ENCODE measurements at regions not wholly inside any gene's neighbourhood (a gene's known extent, or its start where the extent isn't known, plus 50 kb on each side); places are given as distances from the start of the nearest gene placed in this dataset.

DNA sequence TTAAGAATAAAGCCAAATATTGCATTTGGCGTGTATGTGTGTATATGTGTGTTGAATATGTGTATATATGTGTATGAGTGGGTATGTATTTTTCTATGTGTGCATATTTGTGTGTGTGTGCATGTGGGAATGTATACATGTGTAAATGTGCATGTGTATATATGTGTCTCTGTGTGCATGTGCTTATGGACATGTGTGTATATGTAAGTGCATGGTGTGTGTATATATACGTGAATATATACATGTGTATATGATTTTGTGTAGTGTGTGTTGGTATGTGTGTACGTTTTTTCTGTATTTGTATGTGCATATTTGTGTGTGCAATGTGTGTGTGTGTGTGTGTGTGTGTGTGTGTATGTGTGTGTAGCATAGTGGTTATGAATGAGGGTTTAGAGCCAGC lies 1021.0 kb downstream of the AACS start:
- no peaks in the 10 kb centered on the region for H3K9me3 ChIP-seq
- no peak overlapping the region for H3K27ac ChIP-seq (replicated peaks in 1 of 4)
- H3K36me3 ChIP-seq: no peaks in the 10 kb centered on the region
- no peak overlapping the region for H3K4me3 ChIP-seq
- TF ChIP-seq POLR2AphosphoS5 (IDR thresholded peaks at IDR 0.05): no peak
- no peak for TF ChIP-seq EP300 (IDR thresholded peaks at IDR 0.05)
- no peak for TF ChIP-seq POLR2A (IDR thresholded peaks at IDR 0.05; ENCODE audit: low read depth)
- TF ChIP-seq, protein P1, sequence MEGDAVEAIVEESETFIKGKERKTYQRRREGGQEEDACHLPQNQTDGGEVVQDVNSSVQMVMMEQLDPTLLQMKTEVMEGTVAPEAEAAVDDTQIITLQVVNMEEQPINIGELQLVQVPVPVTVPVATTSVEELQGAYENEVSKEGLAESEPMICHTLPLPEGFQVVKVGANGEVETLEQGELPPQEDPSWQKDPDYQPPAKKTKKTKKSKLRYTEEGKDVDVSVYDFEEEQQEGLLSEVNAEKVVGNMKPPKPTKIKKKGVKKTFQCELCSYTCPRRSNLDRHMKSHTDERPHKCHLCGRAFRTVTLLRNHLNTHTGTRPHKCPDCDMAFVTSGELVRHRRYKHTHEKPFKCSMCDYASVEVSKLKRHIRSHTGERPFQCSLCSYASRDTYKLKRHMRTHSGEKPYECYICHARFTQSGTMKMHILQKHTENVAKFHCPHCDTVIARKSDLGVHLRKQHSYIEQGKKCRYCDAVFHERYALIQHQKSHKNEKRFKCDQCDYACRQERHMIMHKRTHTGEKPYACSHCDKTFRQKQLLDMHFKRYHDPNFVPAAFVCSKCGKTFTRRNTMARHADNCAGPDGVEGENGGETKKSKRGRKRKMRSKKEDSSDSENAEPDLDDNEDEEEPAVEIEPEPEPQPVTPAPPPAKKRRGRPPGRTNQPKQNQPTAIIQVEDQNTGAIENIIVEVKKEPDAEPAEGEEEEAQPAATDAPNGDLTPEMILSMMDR (IDR thresholded peaks at IDR 0.05): no peak
- H3K27me3 ChIP-seq: peaks cover 0 to 3% (median 0%) of the 10 kb centered on the region in 4 donors
- WGBS: 69% methylated on average over 3 of the region's 3 CpGs
- intact Hi-C loops (cut with DNase I): no loop called here
- no peaks in the 10 kb centered on the region for H3K4me1 ChIP-seq
- no peak for DNase-seq (ENCODE audit: extremely low spot score)

DNA sequence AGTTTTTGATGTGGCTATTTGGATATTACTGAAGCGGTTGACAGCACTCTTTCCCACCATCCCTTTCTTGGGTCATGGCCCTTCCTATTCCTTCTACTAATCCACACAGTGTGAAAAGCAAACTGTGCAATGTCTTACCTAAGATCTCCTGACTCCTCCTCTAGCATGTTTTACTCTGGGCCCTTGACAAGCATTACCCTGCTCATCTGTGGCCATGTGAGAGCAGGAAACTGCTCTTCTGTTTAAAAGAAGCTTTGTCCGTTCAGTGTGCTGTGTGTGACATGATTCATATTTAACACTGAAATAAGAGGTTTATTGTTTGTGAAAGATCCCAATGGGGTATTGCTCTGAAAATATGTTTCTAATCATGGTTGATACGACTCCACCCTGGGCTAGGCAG lies 1022.5 kb downstream of the AACS start:
- no peaks in the 10 kb centered on the region for H3K4me1 ChIP-seq
- intact Hi-C loops (cut with DNase I): no loop called here
- H3K9me3 ChIP-seq: no peaks in the 10 kb centered on the region
- 67% methylated on average over 3 of the region's 3 CpGs for whole genome bisulfite sequencing
- no peak overlapping the region for H3K27ac ChIP-seq (replicated peaks in 1 of 4)
- DNase-seq (ENCODE audit: extremely low spot score): peak; percentile 57
- H3K27me3 ChIP-seq: peaks cover 0 to 5% (median 0%) of the 10 kb centered on the region in 4 donors
- no peaks in the 10 kb centered on the region for H3K36me3 ChIP-seq
- no peak overlapping the region for H3K4me3 ChIP-seq
- TF ChIP-seq, protein P1 (IDR thresholded peaks at IDR 0.05): no peak
- no peak for TF ChIP-seq EP300 (IDR thresholded peaks at IDR 0.05)
- no peak for TF ChIP-seq POLR2AphosphoS5 (IDR thresholded peaks at IDR 0.05)
- no peak for TF ChIP-seq POLR2A (IDR thresholded peaks at IDR 0.05; ENCODE audit: low read depth)

DNA sequence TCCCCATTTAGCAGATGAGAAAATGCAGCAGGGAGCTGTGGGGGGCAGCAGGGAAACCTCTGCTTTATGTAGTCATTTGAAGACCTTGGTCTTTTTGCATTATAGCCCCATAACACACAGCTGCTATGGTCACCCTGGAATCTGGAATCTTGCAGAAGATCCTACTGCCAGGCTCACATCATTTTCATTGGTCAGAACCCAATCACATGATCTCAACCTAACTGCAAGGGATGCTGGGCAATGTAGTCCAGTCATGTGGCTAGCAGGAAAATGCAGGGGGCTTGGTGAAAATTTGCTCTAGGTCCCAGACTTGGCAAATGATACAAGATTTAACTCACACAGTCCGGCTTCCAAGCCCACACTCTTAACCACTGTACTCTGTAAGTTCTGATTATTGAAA lies 1028.7 kb downstream of the AACS start:
- H3K4me3 ChIP-seq: no peak overlapping the region
- intact Hi-C loops (cut with DNase I): no loop called here
- peaks cover 0 to 5% (median 0%) of the 10 kb centered on the region in 4 donors for H3K27me3 ChIP-seq
- no peaks in the 10 kb centered on the region for H3K4me1 ChIP-seq
- H3K36me3 ChIP-seq: no peaks in the 10 kb centered on the region
- no peak overlapping the region for H3K27ac ChIP-seq (replicated peaks in 1 of 4)
- TF ChIP-seq POLR2A (IDR thresholded peaks at IDR 0.05; ENCODE audit: low read depth) (no peak), POLR2AphosphoS5 (IDR thresholded peaks at IDR 0.05) (no peak), EP300 (IDR thresholded peaks at IDR 0.05) (no peak)
- TF ChIP-seq, protein P1 (IDR thresholded peaks at IDR 0.05): no peak
- DNase-seq (ENCODE audit: extremely low spot score): peak; percentile 70
- H3K9me3 ChIP-seq: no peaks in the 10 kb centered on the region
- 91% methylated on average over 1 of the region's 1 CpG for whole genome bisulfite sequencing

DNA sequence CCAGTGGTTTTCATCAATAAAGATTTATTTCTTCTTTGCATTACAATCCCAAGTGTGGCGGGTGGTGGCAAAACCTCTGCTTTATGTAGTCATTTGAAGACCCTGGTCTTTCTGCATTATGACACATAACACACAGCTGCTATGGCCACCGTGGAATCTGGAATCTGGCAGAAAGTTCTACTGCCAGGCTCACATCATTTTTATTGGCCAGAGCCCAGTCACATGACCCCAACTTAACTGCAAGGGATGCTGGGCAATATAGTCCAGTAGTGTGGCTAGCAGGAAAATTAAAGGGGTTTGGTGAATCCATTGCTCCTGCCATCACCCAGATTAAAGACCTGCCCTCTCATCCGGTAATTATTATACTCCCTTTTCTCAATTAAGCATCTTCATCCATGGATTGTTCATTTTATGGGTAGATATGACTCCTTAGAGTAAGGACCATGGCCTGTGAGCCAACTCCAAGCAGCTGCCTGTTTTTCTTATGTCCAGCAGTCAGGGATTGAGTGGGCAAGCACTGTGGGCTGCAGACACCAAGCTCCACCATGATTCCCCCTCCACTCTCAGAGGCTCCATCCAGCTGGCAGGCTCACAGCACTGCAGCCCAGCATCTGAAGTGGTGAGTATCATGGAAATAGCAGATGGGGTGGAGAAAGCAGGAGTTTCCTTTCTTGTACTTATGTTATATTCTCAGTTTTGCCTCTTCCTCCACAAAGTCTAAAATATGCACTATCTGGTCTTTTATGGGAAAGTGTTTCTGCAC lies 1030.7 kb downstream of the AACS start:
- peaks cover 0 to 5% (median 0%) of the 10 kb centered on the region in 4 donors for H3K27me3 ChIP-seq
- no peaks in the 10 kb centered on the region for H3K36me3 ChIP-seq
- no peak for TF ChIP-seq POLR2AphosphoS5 (IDR thresholded peaks at IDR 0.05)
- TF ChIP-seq, protein P1 (IDR thresholded peaks at IDR 0.05): no peak
- no peak overlapping the region for H3K27ac ChIP-seq (replicated peaks in 1 of 4)
- DNase-seq (ENCODE audit: extremely low spot score): no peak
- H3K9me3 ChIP-seq: no peaks in the 10 kb centered on the region
- 74% methylated on average over 3 of the region's 3 CpGs for WGBS
- intact Hi-C loops (cut with DNase I): no loop called here
- no peak overlapping the region for H3K4me3 ChIP-seq
- no peaks in the 10 kb centered on the region for H3K4me1 ChIP-seq

DNA sequence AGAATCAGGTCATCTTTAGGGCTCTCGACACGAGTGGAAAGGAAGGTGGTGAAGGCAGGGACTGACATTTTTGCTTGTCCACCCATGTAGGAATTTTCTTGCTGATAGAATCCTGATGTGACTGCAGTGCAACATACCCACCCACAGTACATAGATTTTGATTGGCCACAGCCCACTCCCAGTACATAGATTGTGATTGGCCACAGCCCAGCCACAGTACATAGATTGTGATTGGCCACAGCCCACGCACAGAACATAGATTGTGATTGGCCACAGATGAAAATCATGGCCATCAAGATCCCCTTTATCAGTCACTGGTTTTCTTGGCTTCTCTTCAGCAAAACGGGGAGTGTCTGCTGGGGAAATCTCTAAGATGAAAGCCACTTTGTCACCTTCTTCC lies 1041.5 kb downstream of the AACS start:
- H3K27me3 ChIP-seq: no peaks in the 10 kb centered on the region
- intact Hi-C loops (cut with DNase I): no loop called here
- TF ChIP-seq EP300 (IDR thresholded peaks at IDR 0.05): no peak
- TF ChIP-seq, protein P1 (IDR thresholded peaks at IDR 0.05): no peak
- TF ChIP-seq POLR2A (IDR thresholded peaks at IDR 0.05; ENCODE audit: low read depth): no peak
- no peak for TF ChIP-seq POLR2AphosphoS5 (IDR thresholded peaks at IDR 0.05)
- 47% methylated on average over 3 of the region's 4 CpGs for WGBS
- H3K4me1 ChIP-seq: no peaks in the 10 kb centered on the region
- H3K4me3 ChIP-seq: no peak overlapping the region
- DNase-seq (ENCODE audit: extremely low spot score): no peak
- H3K27ac ChIP-seq (replicated peaks in 1 of 4): no peak overlapping the region
- no peaks in the 10 kb centered on the region for H3K36me3 ChIP-seq
- H3K9me3 ChIP-seq: no peaks in the 10 kb centered on the region
